ENCODE measurements at regions not wholly inside any gene's neighbourhood (a gene's known extent, or its start where the extent isn't known, plus 50 kb on each side); places are given as distances from the start of the nearest gene placed in this dataset.

DNA sequence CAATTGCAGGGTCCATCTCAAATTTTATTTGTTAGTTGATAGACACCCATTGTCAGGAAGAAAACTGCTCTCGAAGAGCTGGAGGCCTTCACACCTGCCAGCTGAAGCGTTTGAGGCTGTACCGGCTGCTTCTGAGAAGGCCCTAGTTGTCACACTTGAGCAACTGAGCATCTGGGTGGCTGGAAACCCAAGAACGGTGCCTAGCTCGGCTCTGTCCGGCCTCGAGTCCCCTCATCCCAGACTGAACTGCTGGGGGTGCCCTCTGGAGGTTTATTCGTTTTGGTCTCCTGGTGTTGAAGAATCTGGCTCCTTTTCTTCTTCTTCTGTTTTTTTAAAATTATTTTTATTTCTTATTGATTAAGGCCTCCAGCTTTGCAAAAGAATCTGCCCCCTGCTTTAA, 59.3 kb upstream of the EXOC6 start:
- Histone ChIP-seq H3K27me3 (ENCODE audit: control insufficient read depth, insufficient read depth, low read length) (no peaks in the 10 kb centered on the region), H3K4me3 (ENCODE audit: low read depth, low read length) (no peak overlapping the region), H3K9me3 (ENCODE audit: control insufficient read depth, insufficient read depth, low read length) (no peaks in the 10 kb centered on the region), H3K27ac (ENCODE audit: low read depth, low read length) (no peak overlapping the region)
- TF ChIP-seq, protein P1, sequence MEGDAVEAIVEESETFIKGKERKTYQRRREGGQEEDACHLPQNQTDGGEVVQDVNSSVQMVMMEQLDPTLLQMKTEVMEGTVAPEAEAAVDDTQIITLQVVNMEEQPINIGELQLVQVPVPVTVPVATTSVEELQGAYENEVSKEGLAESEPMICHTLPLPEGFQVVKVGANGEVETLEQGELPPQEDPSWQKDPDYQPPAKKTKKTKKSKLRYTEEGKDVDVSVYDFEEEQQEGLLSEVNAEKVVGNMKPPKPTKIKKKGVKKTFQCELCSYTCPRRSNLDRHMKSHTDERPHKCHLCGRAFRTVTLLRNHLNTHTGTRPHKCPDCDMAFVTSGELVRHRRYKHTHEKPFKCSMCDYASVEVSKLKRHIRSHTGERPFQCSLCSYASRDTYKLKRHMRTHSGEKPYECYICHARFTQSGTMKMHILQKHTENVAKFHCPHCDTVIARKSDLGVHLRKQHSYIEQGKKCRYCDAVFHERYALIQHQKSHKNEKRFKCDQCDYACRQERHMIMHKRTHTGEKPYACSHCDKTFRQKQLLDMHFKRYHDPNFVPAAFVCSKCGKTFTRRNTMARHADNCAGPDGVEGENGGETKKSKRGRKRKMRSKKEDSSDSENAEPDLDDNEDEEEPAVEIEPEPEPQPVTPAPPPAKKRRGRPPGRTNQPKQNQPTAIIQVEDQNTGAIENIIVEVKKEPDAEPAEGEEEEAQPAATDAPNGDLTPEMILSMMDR (IDR thresholded peaks at IDR 0.05; ENCODE audit: low read depth, low read length): no peak
- no peak for DNase-seq (ENCODE audit: low read depth, low spot score)
- ChIA-PET POLR2A (no interaction called here), CTCF (no interaction called here)

DNA sequence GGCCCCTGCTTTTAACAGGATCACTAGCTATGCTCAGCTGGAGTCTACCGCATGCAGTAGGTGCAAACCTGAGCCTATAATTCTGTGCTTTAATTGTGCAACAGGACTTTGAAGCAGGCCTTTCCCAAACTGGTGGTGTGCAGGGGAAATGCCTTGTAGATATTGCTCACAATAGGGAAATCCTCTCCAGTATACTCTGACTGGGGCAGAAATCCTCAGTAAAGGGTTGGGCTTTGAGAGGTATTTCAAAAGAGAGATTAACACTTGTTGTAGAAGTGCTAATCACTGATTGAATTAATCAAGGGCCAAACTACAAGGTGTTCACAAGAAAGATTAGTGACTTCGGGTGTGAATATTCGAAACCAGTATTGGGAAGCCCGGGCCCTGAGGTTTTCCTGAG, 58.5 kb upstream of the EXOC6 start:
- H3K4me3 ChIP-seq (ENCODE audit: low read depth, low read length): no peak overlapping the region
- TF ChIP-seq, protein P1 (IDR thresholded peaks at IDR 0.05; ENCODE audit: low read depth, low read length): no peak
- no peaks in the 10 kb centered on the region for H3K27me3 ChIP-seq (ENCODE audit: control insufficient read depth, insufficient read depth, low read length)
- H3K9me3 ChIP-seq (ENCODE audit: control insufficient read depth, insufficient read depth, low read length): no peaks in the 10 kb centered on the region
- CTCF ChIA-PET: no interaction called here
- H3K27ac ChIP-seq (ENCODE audit: low read depth, low read length): no peak overlapping the region
- POLR2A ChIA-PET: no interaction called here
- DNase-seq (ENCODE audit: low read depth, low spot score): no peak

DNA sequence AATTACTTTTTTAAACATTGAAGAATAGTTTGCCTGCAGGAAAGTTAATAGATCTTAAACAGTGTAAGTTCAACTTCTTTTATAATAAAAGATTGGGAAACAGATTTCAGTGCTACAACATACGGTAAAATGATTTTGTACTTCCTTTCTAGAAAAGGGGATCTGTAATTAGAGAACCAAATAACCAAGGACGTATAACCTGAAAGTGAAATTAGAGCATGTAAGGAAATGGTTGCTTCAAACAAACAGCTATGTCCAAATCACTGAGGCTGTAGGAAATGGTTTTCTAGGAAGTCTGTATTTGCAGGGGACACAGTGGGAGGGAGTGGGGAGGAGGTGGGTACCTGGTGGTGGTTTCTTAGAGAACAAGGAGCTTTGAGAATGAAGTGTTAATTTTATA, 57.9 kb upstream of the EXOC6 start:
- TF ChIP-seq, protein P1 (IDR thresholded peaks at IDR 0.05; ENCODE audit: low read depth, low read length): no peak
- Histone ChIP-seq H3K4me3 (ENCODE audit: low read depth, low read length) (no peak overlapping the region), H3K27me3 (ENCODE audit: control insufficient read depth, insufficient read depth, low read length) (no peaks in the 10 kb centered on the region), H3K27ac (ENCODE audit: low read depth, low read length) (no peak overlapping the region), H3K9me3 (ENCODE audit: control insufficient read depth, insufficient read depth, low read length) (no peaks in the 10 kb centered on the region)
- CTCF ChIA-PET: no interaction called here
- POLR2A ChIA-PET: no interaction called here
- DNase-seq (ENCODE audit: low read depth, low spot score): no peak

DNA sequence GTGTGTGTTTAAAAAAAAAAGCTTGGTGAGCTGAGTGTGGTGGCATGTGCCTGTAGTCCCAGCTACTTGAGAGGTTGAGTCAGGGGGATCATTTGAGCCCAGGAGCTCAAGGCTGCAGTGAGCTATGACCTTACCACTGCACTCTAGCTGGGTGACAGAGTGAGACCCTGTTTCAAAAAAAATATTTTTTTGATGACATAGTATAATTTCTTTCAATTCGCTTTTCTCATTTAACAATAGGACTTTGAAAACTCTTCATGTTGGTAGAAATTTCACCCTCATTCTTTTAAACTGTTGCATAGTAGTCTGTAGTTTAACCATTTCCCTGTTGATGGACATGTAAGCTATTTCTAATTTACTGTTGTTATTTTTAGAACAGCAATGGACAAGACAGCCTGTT, 55.7 kb upstream of the EXOC6 start:
- CTCF ChIA-PET: no interaction called here
- no peaks in the 10 kb centered on the region for H3K27me3 ChIP-seq (ENCODE audit: control insufficient read depth, insufficient read depth, low read length)
- H3K4me3 ChIP-seq (ENCODE audit: low read depth, low read length): no peak overlapping the region
- POLR2A ChIA-PET: no interaction called here
- no peak for DNase-seq (ENCODE audit: low read depth, low spot score)
- no peak overlapping the region for H3K27ac ChIP-seq (ENCODE audit: low read depth, low read length)
- TF ChIP-seq, protein P1 (IDR thresholded peaks at IDR 0.05; ENCODE audit: low read depth, low read length): no peak
- H3K9me3 ChIP-seq (ENCODE audit: control insufficient read depth, insufficient read depth, low read length): no peaks in the 10 kb centered on the region

Measured in AG04450 (cell line).